SH-SY5Y (cell line): ENCODE measurements at regions not wholly inside any gene's neighbourhood (a gene's known extent, or its start where the extent isn't known, plus 50 kb on each side); places are given as distances from the start of the nearest gene placed in this dataset.

ENCODE experiments used
- GATA2 ChIP-seq: IDR thresholded peaks from 2 replicates; pipeline ENCODE4 v1.6.1; 2011; ENCODE audit warnings: mild to moderate bottlenecking, low read depth, low read length
- GATA3 ChIP-seq: IDR thresholded peaks from 2 replicates; pipeline ENCODE4 v1.6.1; 2011; ENCODE audit warnings: low read depth, mild to moderate bottlenecking, low read length, moderate library complexity

DNA sequence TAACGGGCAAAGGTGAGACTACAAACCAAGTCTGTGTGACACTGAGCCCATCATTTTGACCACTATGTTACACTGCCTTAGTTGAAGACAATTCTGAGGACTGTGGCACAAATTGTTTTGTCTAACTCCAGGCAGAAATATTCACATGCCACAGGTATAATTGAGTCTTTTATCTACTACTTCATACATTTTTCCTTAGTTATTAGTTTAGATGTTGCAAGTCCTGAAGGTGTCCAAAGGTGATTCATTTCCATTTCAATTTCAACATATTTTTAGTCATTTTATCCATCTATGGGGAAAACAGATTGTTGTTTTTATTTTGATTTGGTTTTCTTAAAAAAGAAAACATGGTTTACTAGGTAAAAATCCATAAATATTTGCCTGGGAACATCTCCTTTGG, 341.7 kb upstream of the SMIM31 start:
- TF ChIP-seq GATA2: no peak
- no peak for TF ChIP-seq GATA3
